NB4 (cell line): ENCODE measurements at regions not wholly inside any gene's neighbourhood (a gene's known extent, or its start where the extent isn't known, plus 50 kb on each side); places are given as distances from the start of the nearest gene placed in this dataset.
A peak's percentile ranks its signal among the peaks of the same experiment; 100 is the strongest.
"Not testable (repeated sequence)": the region's sequence is repeated elsewhere in the genome, so short reads cannot be mapped to it uniquely, and the experiment has no call there.

ENCODE experiments used
- DNase-seq: peaks from one replicate; pipeline ENCODE4 v3.0.0; 2010; ENCODE audit warnings: low read depth
- H3K4me3 ChIP-seq: one replicate; pipeline ENCODE4 v1.5.1; 2011; ENCODE audit warnings: mild to moderate bottlenecking, low read depth, low read length, moderate library complexity
- MYC ChIP-seq: IDR thresholded peaks from 2 replicates; pipeline ENCODE4 v1.6.1; 2011; ENCODE audit warnings: low read depth, low read length
- POLR2A ChIP-seq: IDR thresholded peaks from 2 replicates; pipeline ENCODE4 v1.6.1; 2011; ENCODE audit warnings: mild to moderate bottlenecking; ENCODE audit not compliant: insufficient read length; ENCODE audit errors: extremely low read depth
- TF ChIP-seq, protein P1 (sequence below): IDR thresholded peaks from one replicate; pipeline ENCODE4 v1.5.1; 2012; ENCODE audit warnings: low read depth, low read length
- TF ChIP-seq, protein P2 (sequence below): IDR thresholded peaks from 2 replicates; pipeline ENCODE4 v1.6.1; 2011; ENCODE audit warnings: low read depth, low read length

GRCh38 chr10:29862923-29863614 lies 196.3 kb downstream of the JCAD start:
- no peak overlapping the region for H3K4me3 ChIP-seq
- TF ChIP-seq, protein P1, sequence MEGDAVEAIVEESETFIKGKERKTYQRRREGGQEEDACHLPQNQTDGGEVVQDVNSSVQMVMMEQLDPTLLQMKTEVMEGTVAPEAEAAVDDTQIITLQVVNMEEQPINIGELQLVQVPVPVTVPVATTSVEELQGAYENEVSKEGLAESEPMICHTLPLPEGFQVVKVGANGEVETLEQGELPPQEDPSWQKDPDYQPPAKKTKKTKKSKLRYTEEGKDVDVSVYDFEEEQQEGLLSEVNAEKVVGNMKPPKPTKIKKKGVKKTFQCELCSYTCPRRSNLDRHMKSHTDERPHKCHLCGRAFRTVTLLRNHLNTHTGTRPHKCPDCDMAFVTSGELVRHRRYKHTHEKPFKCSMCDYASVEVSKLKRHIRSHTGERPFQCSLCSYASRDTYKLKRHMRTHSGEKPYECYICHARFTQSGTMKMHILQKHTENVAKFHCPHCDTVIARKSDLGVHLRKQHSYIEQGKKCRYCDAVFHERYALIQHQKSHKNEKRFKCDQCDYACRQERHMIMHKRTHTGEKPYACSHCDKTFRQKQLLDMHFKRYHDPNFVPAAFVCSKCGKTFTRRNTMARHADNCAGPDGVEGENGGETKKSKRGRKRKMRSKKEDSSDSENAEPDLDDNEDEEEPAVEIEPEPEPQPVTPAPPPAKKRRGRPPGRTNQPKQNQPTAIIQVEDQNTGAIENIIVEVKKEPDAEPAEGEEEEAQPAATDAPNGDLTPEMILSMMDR, result no peak
- TF ChIP-seq POLR2A (no peak), MYC (no peak)
- TF ChIP-seq, protein P2, sequence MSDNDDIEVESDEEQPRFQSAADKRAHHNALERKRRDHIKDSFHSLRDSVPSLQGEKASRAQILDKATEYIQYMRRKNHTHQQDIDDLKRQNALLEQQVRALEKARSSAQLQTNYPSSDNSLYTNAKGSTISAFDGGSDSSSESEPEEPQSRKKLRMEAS, result no peak
- DNase-seq, result no peak

GRCh38 chr10:29861811-29862505 lies 197.4 kb downstream of the JCAD start:
- no peak for DNase-seq
- H3K4me3 ChIP-seq, result no peak overlapping the region
- TF ChIP-seq MYC, result no peak
- TF ChIP-seq, protein P1, result no peak

GRCh38 chr10:29861231-29861630 lies 198.2 kb downstream of the JCAD start:
- not testable (repeated sequence) for H3K4me3 ChIP-seq, DNase-seq

GRCh38 chr10:29860166-29860565 lies 199.2 kb downstream of the JCAD start:
- DNase-seq, result peak; percentile 62
- TF ChIP-seq, protein P2, result peak; percentile 99
- TF ChIP-seq, protein P1, result no peak
- TF ChIP-seq POLR2A (no peak), MYC (peak; percentile 97)
- H3K4me3 ChIP-seq, result no peak overlapping the region

DNA sequence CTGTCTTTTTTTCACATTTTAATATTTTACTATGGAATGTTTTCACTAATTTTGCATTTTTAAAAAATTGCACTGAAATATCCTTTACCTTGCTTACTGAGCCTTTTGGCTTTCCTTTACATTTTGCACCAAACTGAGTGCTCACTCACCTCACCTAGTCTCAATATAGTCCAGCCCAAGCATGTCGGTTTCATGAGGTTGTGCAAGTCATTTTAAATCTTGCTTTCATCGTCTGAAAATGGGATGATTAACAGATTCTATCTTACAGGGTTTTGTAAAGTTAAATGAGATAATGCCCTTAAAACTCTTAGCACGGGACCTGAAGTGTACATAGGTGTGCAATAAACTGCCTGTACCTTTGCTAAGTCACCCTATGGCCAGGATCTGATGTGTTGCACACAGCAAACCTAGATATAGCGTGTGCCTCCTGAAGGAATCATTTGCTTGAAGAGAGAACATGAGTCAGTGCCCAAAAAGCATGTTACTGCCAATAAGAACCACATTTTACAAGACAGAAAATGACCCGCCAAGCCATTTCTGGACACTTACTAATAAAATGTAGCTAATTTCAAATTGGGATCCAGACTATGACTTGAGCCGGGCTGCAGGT lies 199.8 kb downstream of the JCAD start:
- TF ChIP-seq POLR2A (no peak), MYC (no peak)
- TF ChIP-seq, protein P2, result no peak
- TF ChIP-seq, protein P1, result no peak
- DNase-seq, result no peak

GRCh38 chr10:29858702-29859267 lies 200.6 kb downstream of the JCAD start:
- H3K4me3 ChIP-seq, result no peak overlapping the region
- no peak for DNase-seq
- TF ChIP-seq MYC (no peak), POLR2A (no peak)
- TF ChIP-seq, protein P1, result no peak
- TF ChIP-seq, protein P2, result no peak

More for the DNA sequence above, 199.8 kb downstream of the JCAD start:
- no peak overlapping the region for H3K4me3 ChIP-seq
